GM21786 (cell line): ENCODE measurements at regions not wholly inside any gene's neighbourhood (a gene's known extent, or its start where the extent isn't known, plus 50 kb on each side); places are given as distances from the start of the nearest gene placed in this dataset.

ENCODE experiments used
- ATAC-seq: cut with Tn5 transposase; IDR thresholded peaks from one replicate; pipeline ENCODE4 v1.9.1; 2021; ENCODE audit not compliant: unreplicated experiment

- ATAC-seq = no peak
Observed at GRCh38 chr2:66940080-66940479, 457.1 kb upstream of the ETAA1 start.

- no peak for ATAC-seq
Observed at GRCh38 chr2:66948234-66948633, 448.9 kb upstream of the ETAA1 start.

- ATAC-seq = no peak
Observed at GRCh38 chr2:66957198-66957597, 439.9 kb upstream of the ETAA1 start.

GRCh38 chr2:66957677-66958076, 439.5 kb upstream of the ETAA1 start:
- no peak for ATAC-seq

- ATAC-seq = no peak
Observed at GRCh38 chr2:66960161-66960560, 437.0 kb upstream of the ETAA1 start.

GRCh38 chr2:66962716-66963115, 434.4 kb upstream of the ETAA1 start:
- ATAC-seq = no peak

- no peak for ATAC-seq
Observed at GRCh38 chr2:66966631-66967030, 430.5 kb upstream of the ETAA1 start.

GRCh38 chr2:66968946-66969345, 428.2 kb upstream of the ETAA1 start:
- ATAC-seq = no peak

GRCh38 chr2:66981074-66981473, 416.1 kb upstream of the ETAA1 start:
- ATAC-seq = no peak

- ATAC-seq = no peak
Observed at GRCh38 chr2:66982766-66983165, 414.4 kb upstream of the ETAA1 start.

- no peak for ATAC-seq
Observed at GRCh38 chr2:66984864-66985263, 412.3 kb upstream of the ETAA1 start.

GRCh38 chr2:66985906-66986305, 411.2 kb upstream of the ETAA1 start:
- ATAC-seq = no peak

GRCh38 chr2:66987733-66988132, 409.4 kb upstream of the ETAA1 start:
- no peak for ATAC-seq

- ATAC-seq = no peak
Observed at GRCh38 chr2:66994654-66995053, 402.5 kb upstream of the ETAA1 start.

- ATAC-seq = no peak
Observed at GRCh38 chr2:66995636-66996035, 401.5 kb upstream of the ETAA1 start.

- no peak for ATAC-seq
Observed at GRCh38 chr2:67002618-67003371, 394.3 kb upstream of the ETAA1 start.

- no peak for ATAC-seq
Observed at GRCh38 chr2:67006373-67006960, 390.7 kb upstream of the ETAA1 start.

- no peak for ATAC-seq
Observed at GRCh38 chr2:67008155-67008554, 389.0 kb upstream of the ETAA1 start.

- no peak for ATAC-seq
Observed at GRCh38 chr2:67012165-67012564, 385.0 kb upstream of the ETAA1 start.

GRCh38 chr2:67013821-67014220, 383.3 kb upstream of the ETAA1 start:
- no peak for ATAC-seq

- ATAC-seq = no peak
Observed at GRCh38 chr2:67015681-67016080, 381.5 kb upstream of the ETAA1 start.

GRCh38 chr2:67018301-67018700, 378.8 kb upstream of the ETAA1 start:
- ATAC-seq = no peak

GRCh38 chr2:67032076-67032475, 365.1 kb upstream of the ETAA1 start:
- no peak for ATAC-seq
